Heart left ventricle (tissue), 13 donors: ENCODE measurements at regions not wholly inside any gene's neighbourhood (a gene's known extent, or its start where the extent isn't known, plus 50 kb on each side); places are given as distances from the start of the nearest gene placed in this dataset.

ENCODE experiments used
- CTCF ChIP-seq, 12 donors: fragments of 200-600 bp; sonication (generic) in 4 of 12; IDR thresholded peaks; one replicate each; pipeline versions ENCODE4 v1.5.0 to v1.8.0; 2018 to 2022; ENCODE audit warnings: antibody characterized with exemption in 12 of 12, mild to moderate bottlenecking in 5 of 12
- POLR2A ChIP-seq, 2 donors: fragments of 450-650 bp; IDR thresholded peaks; one replicate each; pipeline ENCODE4 v1.6.1; 2017; ENCODE audit warnings: antibody characterized with exemption in 2 of 2, mild to moderate bottlenecking in 2 of 2, moderate library complexity in 2 of 2
- donor health status: ischemic (EF 13 %, LVEDD 7.1; RV severe dilation, severe dysfunction).
- donor health status: DM: no; HTN: yes; CAD: no.
- donor health status: DM: no; HTN: no; CAD: no.
- donor health status: ischemic (EF 25% LVEDD 6.9; RV normal size, moderate dysfunction).
- donor health status: ischemic (EF 25% LVEDD 5.7; RV mildly dilated, moderate dysfunction).
- donor health status: ischemic (EF 35%, LVEDD 5.7; RV mildly dilated, moderate dysfunction).
- donor health status: nonischemic (EF 11% LVEDD 7.7; RV severe dilation, severe dysfunction).
- donor health status: DM: yes; HTN: yes; CAD: no.
- donor health status: PGD.
- donor health status: ischemic (EF 29% LVEDD 5.4; RV normal size, mild dysfunction).
- donor health status: nonischemic (EF 23%, LVEDD 6.1; RV moderate dilation, normal function).

- TF ChIP-seq CTCF (IDR thresholded peaks at IDR 0.05): no peak
- no peak for TF ChIP-seq POLR2A (IDR thresholded peaks at IDR 0.05)
Observed at GRCh38 chr3:87397211-87397610, 120.8 kb upstream of the POU1F1 start.
